HepG2 (cell line): ENCODE measurements at regions not wholly inside any gene's neighbourhood (a gene's known extent, or its start where the extent isn't known, plus 50 kb on each side); places are given as distances from the start of the nearest gene placed in this dataset.

ENCODE experiments used
- ATAC-seq: fragments of 200-7000 bp; cut with Tn5 transposase; 3 replicates; pipeline ENCODE4 v1.9.1; 2020; ENCODE audit warnings: mild to moderate bottlenecking, moderate library complexity
- BruUV-seq: library from RNA; stranded (reverse); fragments of 400-500 nt; replicated peaks from 2 replicates; lab custom pipeline; 2021; lab: Mats Ljungman, UMichigan
- CTCF ChIA-PET: fragments of 300-600 bp; formaldehyde crosslinking; extraction: SDS; loops from one replicate; lab custom pipeline; 2021; ENCODE audit warnings: low total read pairs, inconsistent platforms, low intra/inter-chr PET ratio; lab: Yijun Ruan, JAX
- POLR2A ChIA-PET: fragments of 350-600 bp; sonication (Branson Sonifier 250); formaldehyde crosslinking; loops from one replicate; lab custom pipeline; 2020; ENCODE audit warnings: antibody characterized with exemption, inconsistent platforms; lab: Yijun Ruan, JAX
- DNase-seq: peaks from one replicate; pipeline ENCODE4 v3.0.0-alpha.2; 2015; ENCODE audit warnings: low spot score
- FAIRE-seq: peaks from 3 replicates; lab custom pipeline; 2011; peaks lifted over from hg19 to GRCh38; lab: Jason Lieb, UNC
- H2AFZ ChIP-seq: one replicate; pipeline ENCODE4 v1.6.1; 2011; ENCODE audit warnings: low read length, inconsistent platforms
- H3K27ac ChIP-seq: fragments of 300-600 bp; 3 replicates; pipeline ENCODE4 v1.8.0; 2011; ENCODE audit warnings: mixed run types, mild to moderate bottlenecking, mixed read lengths, low read length, inconsistent platforms; ENCODE audit not compliant: insufficient read depth; ENCODE audit errors: extremely low read length
- H3K27me3 ChIP-seq, 2 experiments: fragments of 200-600 bp in 1 of 2; 2 replicates in 1 of 2; 3 replicates in 1 of 2; pipeline versions ENCODE4 v1.6.0 to v1.8.0; 2011; ENCODE audit warnings: low read length in 2 of 2, mild to moderate bottlenecking in 2 of 2, moderate library complexity in 2 of 2, inconsistent platforms in 1 of 2; ENCODE audit not compliant: insufficient read depth in 2 of 2, control insufficient read depth in 1 of 2
- H3K36me3 ChIP-seq, 2 experiments: fragments of 200-600 bp in 1 of 2; replicated peaks in 1 of 2; 2 replicates in 1 of 2; 3 replicates in 1 of 2; pipeline versions ENCODE4 v1.5.1 to v1.8.0; 2011; ENCODE audit warnings: low read length in 2 of 2, inconsistent platforms in 1 of 2; ENCODE audit not compliant: insufficient read depth in 2 of 2, control insufficient read depth in 1 of 2
- H3K4me1 ChIP-seq: 2 replicates; pipeline ENCODE4 v1.5.1; 2012; ENCODE audit warnings: low read length, inconsistent platforms; ENCODE audit not compliant: insufficient read depth
- H3K4me2 ChIP-seq: 2 replicates; pipeline ENCODE4 v1.6.0; 2011; ENCODE audit warnings: low read depth, low read length, inconsistent platforms
- H3K4me3 ChIP-seq, 3 experiments: fragments of 200-600 bp in 1 of 3; sonication (generic), shearing (Covaris generic) in 1 of 3; replicated peaks in 1 of 3; 2 replicates each; pipeline ENCODE4 v1.5.1; 2011 to 2016; ENCODE audit warnings: low read length in 3 of 3, inconsistent platforms in 2 of 3, low read depth in 2 of 3, mild to moderate bottlenecking in 2 of 3, control low read depth in 1 of 3, mixed read lengths in 1 of 3; ENCODE audit not compliant: insufficient read depth in 1 of 3
- H3K79me2 ChIP-seq: one replicate; pipeline ENCODE4 v1.6.1; 2011; ENCODE audit warnings: low read length, inconsistent platforms; ENCODE audit not compliant: insufficient read depth
- H3K9ac ChIP-seq: 2 replicates; pipeline ENCODE4 v1.6.0; 2011; ENCODE audit warnings: mild to moderate bottlenecking, low read depth, low read length, inconsistent platforms; ENCODE audit not compliant: insufficient read depth
- H3K9me3 ChIP-seq: 2 replicates; pipeline ENCODE4 v1.5.1; 2012; ENCODE audit warnings: mild to moderate bottlenecking, low read length
- H4K20me1 ChIP-seq: 2 replicates; pipeline ENCODE4 v1.6.0; 2011; ENCODE audit warnings: inconsistent platforms, mild to moderate bottlenecking, low read length, moderate library complexity; ENCODE audit not compliant: insufficient read depth
- AKNA ChIP-seq: sonication (generic); formaldehyde crosslinking; IDR thresholded peaks from 2 replicates; pipeline ENCODE4 v1.4.0; 2020; ENCODE audit warnings: missing genetic modification reagents, borderline replicate concordance
- ATF3 ChIP-seq: sonication (generic); formaldehyde crosslinking; IDR thresholded peaks from 2 replicates; pipeline ENCODE4 v1.4.0; 2020; ENCODE audit warnings: missing genetic modification reagents
- GTF2F1 ChIP-seq: fragments of 150-350 bp; IDR thresholded peaks from 2 replicates; pipeline ENCODE4 v1.6.1; 2014; ENCODE audit warnings: low read length
- JUNB ChIP-seq: sonication (generic); formaldehyde crosslinking; IDR thresholded peaks from 2 replicates; pipeline ENCODE4 v1.8.0; 2022; ENCODE audit warnings: missing genetic modification reagents, mild to moderate bottlenecking, borderline replicate concordance
- SALL1 ChIP-seq: sonication (generic); formaldehyde crosslinking; IDR thresholded peaks from 2 replicates; pipeline ENCODE4 v1.8.0; 2022; ENCODE audit warnings: mild to moderate bottlenecking, missing genetic modification reagents
- SETDB1 ChIP-seq: sonication (generic); formaldehyde crosslinking; IDR thresholded peaks from 2 replicates; pipeline ENCODE4 v1.5.1; 2020; ENCODE audit warnings: missing genetic modification reagents, mild to moderate bottlenecking, borderline replicate concordance
- SMAD3 ChIP-seq: sonication (generic); formaldehyde crosslinking; IDR thresholded peaks from 2 replicates; pipeline ENCODE4 v1.4.0; 2020; ENCODE audit warnings: missing genetic modification reagents
- SYNCRIP ChIP-seq: fragments of 200-400 bp; formaldehyde crosslinking; IDR thresholded peaks from 2 replicates; pipeline ENCODE4 v1.6.1; 2018; ENCODE audit warnings: mild to moderate bottlenecking, low read depth, low read length; ENCODE audit not compliant: insufficient read depth
- ZBTB20 ChIP-seq: sonication (generic); formaldehyde crosslinking; IDR thresholded peaks from 2 replicates; pipeline ENCODE4 v1.8.1; 2023; ENCODE audit warnings: missing genetic modification reagents, low read depth, mild to moderate bottlenecking, borderline replicate concordance
- ZFP91 ChIP-seq: sonication (generic); formaldehyde crosslinking; IDR thresholded peaks from 2 replicates; pipeline ENCODE4 v1.9.0; 2022; ENCODE audit warnings: missing genetic modification reagents, mild to moderate bottlenecking, borderline replicate concordance
- ZNF20 ChIP-seq: sonication (generic); formaldehyde crosslinking; IDR thresholded peaks from 2 replicates; pipeline ENCODE4 v1.4.0; 2020; ENCODE audit warnings: mild to moderate bottlenecking, moderate library complexity, missing genetic modification reagents
- ZNF317 ChIP-seq: sonication (generic); formaldehyde crosslinking; IDR thresholded peaks from 2 replicates; pipeline ENCODE4 v1.5.0; 2020; ENCODE audit warnings: mild to moderate bottlenecking, missing genetic modification reagents
- ZNF496 ChIP-seq: sonication (generic); formaldehyde crosslinking; IDR thresholded peaks from 2 replicates; pipeline ENCODE4 v1.8.1; 2023; ENCODE audit warnings: mild to moderate bottlenecking, moderate library complexity, missing genetic modification reagents; ENCODE audit not compliant: insufficient replicate concordance
- ZNF510 ChIP-seq: sonication (generic); formaldehyde crosslinking; IDR thresholded peaks from 2 replicates; pipeline ENCODE4 v1.4.0; 2020; ENCODE audit warnings: low read depth, mild to moderate bottlenecking, missing genetic modification reagents
- ZNF605 ChIP-seq: sonication (generic); formaldehyde crosslinking; IDR thresholded peaks from 2 replicates; pipeline ENCODE4 v1.8.0; 2022; ENCODE audit warnings: mild to moderate bottlenecking, missing genetic modification reagents
- ZNF710 ChIP-seq: sonication (generic); formaldehyde crosslinking; IDR thresholded peaks from 2 replicates; pipeline ENCODE4 v1.5.0; 2020; ENCODE audit warnings: mild to moderate bottlenecking, missing genetic modification reagents, borderline replicate concordance
- WGBS: methylation state at CpG from one replicate; pipeline ENCODE4 v1.1.6; 2017; ENCODE audit warnings: low lambda C conversion rate; 5-methylcytosine and 5-hydroxymethylcytosine counted together
- in situ Hi-C: cut with HindIII; loops from 2 replicates; pipeline ENCODE4 v1.10.0; 2017; ENCODE audit warnings: low pct_unique_long_range_greater_than_20kb; ENCODE audit not compliant: extremely low pct_ligation_motif_present
- intact Hi-C: fragments of 100-400 bp; cut with micrococcal nuclease; formaldehyde crosslinking; loops from one replicate; pipeline ENCODE4 v1.10.0; 2022; ENCODE audit not compliant: unreplicated experiment
- TF ChIP-seq, protein P1 (sequence below): sonication (generic); formaldehyde crosslinking; IDR thresholded peaks from 2 replicates; pipeline ENCODE4 v1.8.1; 2023; ENCODE audit warnings: mild to moderate bottlenecking, missing genetic modification reagents, borderline replicate concordance

DNA sequence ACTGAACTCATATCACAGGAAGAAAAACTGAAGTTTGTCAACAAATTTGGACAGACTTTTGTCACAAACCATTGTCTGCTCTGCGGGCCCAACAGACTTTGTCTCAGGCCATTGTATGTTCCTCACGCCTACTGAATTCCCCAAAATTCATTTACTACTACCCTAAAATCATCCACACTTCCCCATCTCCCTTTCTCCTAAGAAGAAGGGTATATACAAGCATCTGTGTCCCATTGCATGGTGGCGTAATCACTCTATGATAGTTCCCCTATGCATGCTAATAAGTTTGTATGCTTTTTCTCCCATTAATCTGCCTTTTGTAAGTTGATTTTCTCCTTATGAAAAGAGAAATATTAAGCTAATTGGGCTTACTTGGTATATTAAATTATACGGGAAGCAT, 54.9 kb upstream of the ATF3 start:
- Histone ChIP-seq H3K9me3 (no peaks in the 10 kb centered on the region), H3K9ac (no peak overlapping the region), H3K79me2 (no peaks in the 10 kb centered on the region), H3K4me3 (no peak overlapping the region), H3K36me3 (no peaks in the 10 kb centered on the region), H2AFZ (no peak overlapping the region), H4K20me1 (no peaks in the 10 kb centered on the region), H3K27me3 (peaks cover 6 to 8% of the 10 kb centered on the region in 2 experiments; a peak in 3 of 5 replicates), H3K4me2 (no peak overlapping the region), H3K4me1 (no peaks in the 10 kb centered on the region), H3K27ac (no peak overlapping the region)
- POLR2A ChIA-PET: no interaction called here
- WGBS: 22% methylated on average over 4 of the region's 4 CpGs
- in situ Hi-C loops (no loop called here), intact Hi-C loops (no loop called here)
- CTCF ChIA-PET: no interaction called here
- FAIRE-seq: no peak
- no TSS peak for BruUV-seq
- no peak for DNase-seq
- ATAC-seq: no peak
- TF ChIP-seq ATF3 (no peak), ZNF20 (no peak), ZNF605 (CRISPR knock-in tag) (no peak), ZNF317 (CRISPR knock-in tag) (no peak), ZFP91 (no peak), GTF2F1 (no peak), SALL1 (CRISPR knock-in tag) (no peak), SETDB1 (CRISPR knock-in tag) (no peak), ZNF510 (CRISPR knock-in tag) (no peak), ZBTB20 (CRISPR knock-in tag) (no peak), JUNB (CRISPR knock-in tag) (no peak), SMAD3 (CRISPR knock-in tag) (no peak), AKNA (CRISPR knock-in tag) (no peak), ZNF710 (CRISPR knock-in tag) (no peak), SYNCRIP (no peak), ZNF496 (CRISPR knock-in tag) (no peak)
- TF ChIP-seq, protein P1, sequence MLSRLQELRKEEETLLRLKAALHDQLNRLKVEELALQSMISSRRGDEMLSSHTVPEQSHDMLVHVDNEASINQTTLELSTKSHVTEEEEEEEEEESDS (CRISPR knock-in tag): no peak
